HAP-1 (cell line): ENCODE measurements at regions not wholly inside any gene's neighbourhood (a gene's known extent, or its start where the extent isn't known, plus 50 kb on each side); places are given as distances from the start of the nearest gene placed in this dataset.

Source experiments
- DNase-seq, 2 experiments: peaks; one replicate each; pipeline ENCODE4 v3.0.0-alpha.2; 2016 to 2020; ENCODE audit warnings: low spot score in 2 of 2
- H3K27me3 ChIP-seq: fragments of 250-450 bp; sonication (Bioruptor Pico); 2 replicates; pipeline ENCODE4 v1.5.1; 2020; ENCODE audit warnings: low read depth, mild to moderate bottlenecking, moderate library complexity
- H3K36me3 ChIP-seq: fragments of 250-450 bp; sonication (Bioruptor Pico); replicated peaks from 2 replicates; pipeline ENCODE4 v1.5.1; 2020; ENCODE audit warnings: mild to moderate bottlenecking
- H3K4me1 ChIP-seq: fragments of 250-450 bp; sonication (Bioruptor Pico); 2 replicates; pipeline ENCODE4 v1.5.1; 2020; ENCODE audit warnings: mild to moderate bottlenecking
- H3K4me3 ChIP-seq: fragments of 250-450 bp; sonication (Bioruptor Pico); 2 replicates; pipeline ENCODE4 v1.5.1; 2020; ENCODE audit warnings: mild to moderate bottlenecking, moderate library complexity
- H3K9me3 ChIP-seq: fragments of 250-450 bp; sonication (Bioruptor Pico); 2 replicates; pipeline ENCODE4 v1.5.1; 2020; ENCODE audit warnings: mild to moderate bottlenecking, moderate library complexity
- in situ Hi-C: fragments of 300-500 bp; cut with MboI; formaldehyde crosslinking; loops from 3 replicates; pipeline ENCODE4 v1.14.3; 2020; ENCODE audit warnings: low sequenced_read_pairs, inconsistent platforms, mixed read lengths

DNA sequence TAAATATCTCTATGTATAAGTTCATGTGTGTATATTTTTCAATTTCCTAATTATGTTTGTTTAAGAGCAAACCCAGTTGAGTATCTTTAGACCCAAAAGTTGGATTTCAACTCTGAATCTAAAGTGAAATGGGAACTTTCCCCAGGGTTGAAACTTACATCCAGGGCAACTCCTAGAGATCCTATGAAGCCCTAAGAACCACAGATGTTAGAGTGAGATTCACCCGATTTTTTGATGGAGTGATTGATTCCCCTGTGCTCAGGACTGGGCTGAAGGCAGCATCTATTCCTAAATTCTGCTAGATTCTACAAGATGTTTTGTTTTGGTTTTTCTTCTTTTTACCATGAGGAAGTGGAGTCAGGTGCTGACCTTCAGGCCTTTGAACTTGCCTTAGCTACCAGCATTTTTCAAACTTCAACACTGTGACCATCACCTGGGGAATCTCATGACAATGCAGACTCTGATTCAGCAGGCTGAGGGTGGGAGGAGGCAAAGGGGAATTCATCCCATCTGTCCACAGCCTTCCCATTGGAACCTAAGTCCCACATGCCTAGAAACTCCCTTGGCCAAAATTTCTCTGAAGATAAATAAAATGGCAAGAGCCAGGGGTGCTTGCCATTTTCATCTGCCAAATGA lies 145.5 kb downstream of the ETS2 start:
- H3K27me3 ChIP-seq = no peaks in the 10 kb centered on the region
- H3K9me3 ChIP-seq = 0 out of 2 replicates have a peak, but pooled peaks cover 2% of the 10 kb centered on the region
- DNase-seq = no peak
- in situ Hi-C loops = no loop called here
- no peaks in the 10 kb centered on the region for H3K4me1 ChIP-seq
- H3K36me3 ChIP-seq = no peaks in the 10 kb centered on the region
- H3K4me3 ChIP-seq = no peak overlapping the region

DNA sequence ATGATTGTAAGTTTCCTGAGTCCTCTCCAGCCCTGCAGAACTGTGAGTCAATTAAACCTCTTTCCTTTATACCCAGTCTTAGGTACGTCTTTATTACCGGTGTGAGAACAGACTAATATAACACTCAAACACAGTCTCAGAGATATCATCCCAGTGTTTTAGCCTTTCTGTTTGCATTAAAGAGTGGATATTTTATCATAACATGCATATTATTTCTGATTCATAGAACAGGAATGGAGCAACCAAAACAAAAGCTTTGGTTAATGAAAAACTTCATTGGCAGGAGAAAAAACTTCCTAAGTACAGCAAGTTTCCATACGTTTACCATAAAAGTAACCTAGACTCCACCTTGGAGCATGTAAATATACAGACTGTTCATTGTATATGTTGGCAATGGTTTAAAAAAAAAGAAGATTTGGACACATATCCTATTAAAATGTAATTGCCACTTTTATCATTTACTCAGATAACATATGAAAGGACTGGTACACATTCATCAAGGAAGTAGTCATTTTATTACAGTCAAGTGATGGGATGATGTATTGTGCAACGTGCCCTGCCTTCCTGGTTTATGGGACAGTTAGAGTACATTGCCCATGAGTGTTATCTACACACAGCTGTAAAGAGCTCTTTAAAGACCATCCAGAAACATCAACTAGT lies 144.8 kb downstream of the ETS2 start:
- H3K4me1 ChIP-seq = no peaks in the 10 kb centered on the region
- H3K9me3 ChIP-seq = 0 out of 2 replicates have a peak, but pooled peaks cover 2% of the 10 kb centered on the region
- no peaks in the 10 kb centered on the region for H3K27me3 ChIP-seq
- in situ Hi-C loops = no loop called here
- no peaks in the 10 kb centered on the region for H3K36me3 ChIP-seq
- H3K4me3 ChIP-seq = no peak overlapping the region
- no peak for DNase-seq

DNA sequence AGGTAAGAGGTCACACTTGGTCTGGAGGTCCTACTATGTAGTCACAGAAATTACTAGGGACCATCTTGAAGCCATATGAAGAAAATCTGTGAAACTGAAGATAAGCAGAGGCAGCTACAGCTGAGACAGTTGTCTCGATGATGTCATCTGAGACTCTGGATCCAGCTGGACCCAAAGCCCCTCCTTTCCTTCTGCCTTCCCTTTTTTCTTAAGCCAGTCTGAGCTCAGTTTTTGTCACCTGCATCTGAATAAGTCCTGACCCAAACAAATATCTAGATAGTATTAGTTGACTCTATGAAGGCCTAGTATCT lies 143.3 kb downstream of the ETS2 start:
- no peak for DNase-seq
- in situ Hi-C loops = no loop called here

DNA sequence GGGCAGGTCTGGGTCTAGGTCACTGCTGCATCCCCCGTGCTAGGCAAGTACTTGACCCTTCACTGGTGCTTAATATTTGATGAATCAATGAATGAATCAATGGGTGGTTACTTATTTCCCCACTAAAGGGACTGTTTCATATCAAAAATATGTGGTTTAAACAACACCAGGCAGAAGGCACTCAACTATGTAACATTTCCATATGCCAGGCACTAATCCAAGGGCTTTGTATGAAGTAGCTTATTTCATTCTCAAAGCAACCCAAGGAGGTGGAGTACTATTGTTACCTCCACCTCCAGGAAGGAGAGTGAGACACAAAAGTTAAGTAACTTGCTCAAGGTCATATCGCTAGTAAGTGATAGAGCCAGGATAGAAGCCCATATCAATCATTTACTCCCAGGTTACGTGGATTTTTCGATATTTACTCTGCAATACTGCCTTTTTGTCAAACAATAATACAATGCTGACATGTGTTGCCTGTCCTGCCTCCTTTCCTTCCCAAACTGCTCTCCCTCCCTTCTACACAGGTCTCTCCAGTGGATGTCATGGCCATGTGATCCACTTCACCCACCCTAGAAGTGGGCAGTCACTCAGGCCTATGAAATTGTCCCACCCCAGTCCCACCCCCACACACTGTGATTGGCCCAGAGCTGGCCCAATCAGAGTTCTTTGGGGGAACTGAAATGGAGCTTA lies 142.8 kb downstream of the ETS2 start:
- no peaks in the 10 kb centered on the region for H3K4me1 ChIP-seq
- in situ Hi-C loops = no loop called here
- no peak overlapping the region for H3K4me3 ChIP-seq
- H3K9me3 ChIP-seq = 0 out of 2 replicates have a peak, but pooled peaks cover 2% of the 10 kb centered on the region
- H3K27me3 ChIP-seq = no peaks in the 10 kb centered on the region
- DNase-seq = no peak
- H3K36me3 ChIP-seq = no peaks in the 10 kb centered on the region

More for the DNA sequence above, 143.3 kb downstream of the ETS2 start:
- Histone ChIP-seq H3K27me3 (no peaks in the 10 kb centered on the region), H3K4me1 (no peaks in the 10 kb centered on the region), H3K4me3 (no peak overlapping the region), H3K9me3 (0 out of 2 replicates have a peak, but pooled peaks cover 2% of the 10 kb centered on the region), H3K36me3 (no peaks in the 10 kb centered on the region)

DNA sequence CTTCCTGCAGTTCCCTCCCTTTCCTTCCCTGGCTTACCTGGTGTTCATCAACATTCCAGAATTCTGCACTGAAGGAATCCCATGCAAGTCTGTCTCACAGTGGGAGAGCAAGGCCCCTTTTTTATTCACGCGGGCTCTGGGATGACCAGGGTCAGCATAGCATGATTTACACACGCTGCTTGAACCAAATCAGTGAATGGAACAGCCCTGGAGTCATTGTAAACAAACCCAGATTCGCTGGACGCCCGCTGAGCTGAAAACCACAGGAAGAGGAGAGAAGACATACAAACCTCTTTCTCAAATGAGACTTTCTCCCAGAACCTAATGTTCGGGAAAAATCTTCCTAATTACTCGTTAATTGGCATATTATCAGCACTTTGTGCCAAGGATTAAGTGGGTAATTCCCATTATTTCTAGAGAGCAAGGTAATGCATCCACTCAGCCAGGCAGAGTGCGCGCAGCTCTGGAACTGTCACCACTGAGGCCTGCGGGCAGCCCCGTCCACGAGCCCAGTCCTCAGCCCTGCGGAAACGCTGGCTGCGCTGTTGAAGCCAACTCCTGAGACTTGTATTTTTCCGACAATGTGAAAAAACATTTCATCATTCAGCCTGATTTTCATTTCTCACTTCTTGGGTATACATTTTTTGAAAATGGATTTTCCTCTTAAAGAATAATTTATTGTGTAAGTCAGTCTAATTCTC lies 140.0 kb downstream of the ETS2 start:
- H3K4me3 ChIP-seq = no peak overlapping the region
- no peaks in the 10 kb centered on the region for H3K27me3 ChIP-seq
- no peaks in the 10 kb centered on the region for H3K36me3 ChIP-seq
- H3K4me1 ChIP-seq = no peaks in the 10 kb centered on the region
- DNase-seq = no peak
- in situ Hi-C loops = no loop called here
- H3K9me3 ChIP-seq = 0 out of 2 replicates have a peak, but pooled peaks cover 2% of the 10 kb centered on the region

DNA sequence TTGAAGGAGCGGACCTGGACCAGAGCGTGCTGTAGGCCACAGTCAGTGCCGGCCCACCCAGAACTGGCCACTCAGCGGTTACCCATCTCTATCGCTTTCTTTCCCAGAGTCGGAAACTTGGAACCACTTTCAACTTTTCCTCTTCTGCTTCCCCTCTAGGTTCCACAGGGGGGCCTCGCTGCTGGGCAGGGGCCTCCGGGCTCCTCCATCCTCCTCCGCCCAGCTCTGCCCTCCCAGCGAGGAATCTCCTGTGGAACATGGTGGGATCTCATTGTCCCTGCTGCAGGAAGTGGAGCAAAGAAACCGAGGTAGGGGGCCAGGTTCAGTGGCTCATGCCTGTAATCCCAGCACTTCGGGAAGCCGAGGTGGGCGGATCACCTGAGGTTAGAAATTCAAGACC lies 139.2 kb downstream of the ETS2 start:
- in situ Hi-C loops = no loop called here
- H3K9me3 ChIP-seq = 0 out of 2 replicates have a peak, but pooled peaks cover 2% of the 10 kb centered on the region
- H3K27me3 ChIP-seq = no peaks in the 10 kb centered on the region
- H3K4me3 ChIP-seq = no peak overlapping the region
- no peaks in the 10 kb centered on the region for H3K4me1 ChIP-seq
- H3K36me3 ChIP-seq = no peaks in the 10 kb centered on the region
- no peak for DNase-seq

DNA sequence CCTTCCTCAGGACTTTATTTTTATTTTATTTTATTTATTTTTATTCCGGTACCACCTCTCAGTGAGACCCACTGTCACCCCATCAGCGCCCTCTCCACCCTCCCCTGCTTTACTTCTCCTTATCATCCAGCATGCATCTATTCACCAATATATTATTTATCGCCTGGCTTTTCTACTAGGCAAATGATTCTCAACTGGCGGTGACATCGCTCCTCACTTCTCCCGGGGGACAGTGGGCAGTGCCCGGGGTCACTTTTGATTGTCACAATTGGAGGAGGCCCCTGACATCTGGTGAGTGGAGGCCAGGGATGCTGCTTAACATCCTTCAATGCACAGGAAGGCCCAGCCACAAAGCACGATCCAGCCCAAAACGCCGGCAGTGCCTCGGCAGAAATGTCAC lies 138.7 kb downstream of the ETS2 start:
- H3K4me3 ChIP-seq = no peak overlapping the region
- no peak for DNase-seq
- no peaks in the 10 kb centered on the region for H3K27me3 ChIP-seq
- no peaks in the 10 kb centered on the region for H3K4me1 ChIP-seq
- H3K9me3 ChIP-seq = no peaks in the 10 kb centered on the region
- in situ Hi-C loops = no loop called here
- no peaks in the 10 kb centered on the region for H3K36me3 ChIP-seq

DNA sequence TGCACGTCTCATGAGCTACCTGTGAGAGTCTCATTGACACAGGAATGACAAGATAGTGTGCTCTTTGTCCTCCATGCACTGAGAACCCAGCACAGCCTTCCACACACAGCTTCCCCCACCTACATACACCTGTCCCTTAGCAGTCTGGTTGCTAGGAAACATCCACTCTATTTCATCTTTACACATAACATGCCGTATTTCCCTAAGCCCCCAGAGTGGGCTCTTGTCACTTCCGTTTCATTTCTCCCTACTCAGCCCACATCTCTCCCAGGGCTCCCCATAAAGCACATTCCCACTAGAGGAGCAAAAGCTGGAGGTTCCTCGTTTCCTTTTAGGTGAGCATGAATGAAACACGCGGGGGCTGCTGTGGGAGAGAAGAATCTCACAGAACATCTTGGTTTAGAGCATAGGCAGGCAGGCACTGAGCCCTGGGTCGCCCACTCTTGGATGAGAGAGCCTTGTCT lies 137.1 kb downstream of the ETS2 start:
- DNase-seq = no peak
- in situ Hi-C loops = no loop called here
- no peaks in the 10 kb centered on the region for H3K4me1 ChIP-seq
- no peak overlapping the region for H3K4me3 ChIP-seq
- H3K27me3 ChIP-seq = no peaks in the 10 kb centered on the region
- no peaks in the 10 kb centered on the region for H3K9me3 ChIP-seq
- no peaks in the 10 kb centered on the region for H3K36me3 ChIP-seq

DNA sequence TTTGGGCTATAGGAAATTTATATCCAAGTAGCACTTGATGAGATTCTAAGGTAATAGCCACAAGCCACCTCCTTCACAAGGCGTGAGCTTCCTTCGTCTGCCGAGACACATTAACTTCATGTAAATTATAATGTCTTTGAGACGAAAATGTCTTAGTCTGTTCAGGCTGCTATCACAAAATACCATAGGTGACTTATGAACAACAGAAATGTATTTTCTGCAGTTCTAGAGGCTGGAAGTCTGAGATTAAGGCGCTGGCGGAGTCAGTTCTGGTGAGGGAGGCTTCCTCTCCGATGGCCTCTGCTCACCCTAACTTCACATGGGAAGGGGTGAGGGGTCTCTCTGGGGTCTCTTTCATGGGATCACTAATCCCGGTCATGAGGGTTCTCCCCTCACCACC lies 133.0 kb downstream of the ETS2 start:
- no peaks in the 10 kb centered on the region for H3K27me3 ChIP-seq
- no peaks in the 10 kb centered on the region for H3K36me3 ChIP-seq
- in situ Hi-C loops = no loop called here
- no peak for DNase-seq
- H3K4me3 ChIP-seq = no peak overlapping the region
- H3K9me3 ChIP-seq = no peaks in the 10 kb centered on the region
- H3K4me1 ChIP-seq = no peaks in the 10 kb centered on the region

DNA sequence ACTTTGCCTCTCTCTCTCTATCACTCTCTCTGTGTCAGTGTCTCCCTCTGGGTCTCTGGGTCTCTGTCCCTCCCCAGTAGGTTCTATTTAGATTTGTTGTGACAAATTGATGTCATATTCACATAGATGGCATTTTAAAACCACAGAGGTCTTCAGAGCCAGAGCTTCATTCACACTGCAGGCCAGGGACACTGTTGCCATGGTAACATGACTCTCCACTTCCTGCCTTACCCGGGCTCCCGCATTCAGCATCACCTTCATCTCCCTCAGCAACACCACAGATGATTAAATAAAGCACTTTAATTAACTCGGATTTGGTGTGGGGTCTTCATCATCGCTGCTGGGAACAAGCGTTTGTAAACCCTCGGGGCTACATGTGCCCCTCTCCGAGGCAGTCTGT lies 132.6 kb downstream of the ETS2 start:
- no peak overlapping the region for H3K4me3 ChIP-seq
- no peaks in the 10 kb centered on the region for H3K36me3 ChIP-seq
- no peaks in the 10 kb centered on the region for H3K9me3 ChIP-seq
- H3K27me3 ChIP-seq = no peaks in the 10 kb centered on the region
- no peaks in the 10 kb centered on the region for H3K4me1 ChIP-seq
- in situ Hi-C loops = no loop called here
- DNase-seq = no peak

DNA sequence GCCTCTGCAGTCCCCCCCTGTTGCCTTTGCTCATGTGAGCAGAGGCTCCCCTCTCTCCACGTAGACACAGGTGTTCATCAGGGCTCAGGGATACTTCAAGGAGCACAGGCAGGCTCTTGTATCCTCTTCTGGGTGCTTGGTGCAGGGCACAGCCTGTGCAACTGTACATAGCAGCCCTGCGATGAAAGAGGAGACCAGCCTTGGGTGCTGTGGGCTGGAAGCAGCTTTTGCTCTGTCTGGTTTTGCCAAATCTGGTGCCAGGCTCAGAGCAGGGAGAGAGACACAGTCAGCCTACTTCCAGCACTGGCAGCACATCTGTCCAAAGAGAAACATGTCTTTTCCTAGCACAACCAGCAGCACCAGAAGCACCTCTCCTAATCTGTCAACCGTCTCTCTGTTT lies 132.1 kb downstream of the ETS2 start:
- in situ Hi-C loops = no loop called here
- no peaks in the 10 kb centered on the region for H3K36me3 ChIP-seq
- H3K27me3 ChIP-seq = no peaks in the 10 kb centered on the region
- H3K9me3 ChIP-seq = no peaks in the 10 kb centered on the region
- no peak overlapping the region for H3K4me3 ChIP-seq
- H3K4me1 ChIP-seq = no peaks in the 10 kb centered on the region
- no peak for DNase-seq

DNA sequence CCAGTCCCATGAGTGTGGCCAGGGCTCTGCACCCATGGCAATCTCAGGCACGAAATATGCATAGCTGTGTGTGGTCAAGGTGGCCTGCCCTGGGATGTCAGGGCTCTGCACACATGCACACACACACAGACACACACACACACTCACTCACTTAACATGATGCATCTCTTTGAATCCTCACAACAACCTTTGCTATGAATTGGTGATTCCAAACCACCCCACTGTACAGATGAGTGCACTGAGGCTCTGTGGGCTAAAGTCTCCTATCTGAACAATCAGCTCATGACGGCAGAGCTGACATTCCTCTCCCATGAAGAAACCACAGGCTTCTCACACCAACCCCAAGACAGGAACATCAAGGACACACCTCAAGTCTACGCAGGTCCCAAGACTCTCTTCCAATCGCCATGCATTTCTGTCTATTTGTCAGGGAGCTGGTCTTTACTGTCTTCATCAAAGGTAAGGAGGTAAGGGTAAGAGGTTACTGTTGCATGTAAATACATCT lies 131.6 kb downstream of the ETS2 start:
- no peaks in the 10 kb centered on the region for H3K27me3 ChIP-seq
- no peaks in the 10 kb centered on the region for H3K4me1 ChIP-seq
- DNase-seq = no peak
- no peaks in the 10 kb centered on the region for H3K9me3 ChIP-seq
- in situ Hi-C loops = no loop called here
- no peaks in the 10 kb centered on the region for H3K36me3 ChIP-seq
- H3K4me3 ChIP-seq = no peak overlapping the region

DNA sequence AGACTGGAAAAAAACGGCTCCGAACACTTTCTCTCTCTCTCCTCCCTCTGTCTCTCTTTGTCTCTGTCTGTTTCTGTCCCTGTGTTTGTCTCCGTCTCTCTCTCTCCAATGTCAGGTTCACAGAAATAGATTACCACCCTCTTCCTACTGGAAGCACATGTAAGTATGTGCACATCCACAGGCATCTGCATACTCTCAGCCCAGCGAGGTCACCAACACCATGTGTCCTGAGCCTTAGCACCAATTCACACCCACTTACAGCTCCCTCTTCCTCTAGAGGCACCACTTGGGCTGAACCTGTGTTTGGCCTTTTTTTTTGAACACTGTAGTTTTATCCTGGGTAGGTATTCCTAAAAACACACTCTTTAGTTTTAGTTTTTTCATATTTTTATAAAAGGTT lies 130.5 kb downstream of the ETS2 start:
- Histone ChIP-seq H3K9me3 (no peaks in the 10 kb centered on the region), H3K4me1 (no peaks in the 10 kb centered on the region), H3K36me3 (no peaks in the 10 kb centered on the region), H3K4me3 (no peak overlapping the region), H3K27me3 (no peaks in the 10 kb centered on the region)
- in situ Hi-C loops = no loop called here
- no peak for DNase-seq

DNA sequence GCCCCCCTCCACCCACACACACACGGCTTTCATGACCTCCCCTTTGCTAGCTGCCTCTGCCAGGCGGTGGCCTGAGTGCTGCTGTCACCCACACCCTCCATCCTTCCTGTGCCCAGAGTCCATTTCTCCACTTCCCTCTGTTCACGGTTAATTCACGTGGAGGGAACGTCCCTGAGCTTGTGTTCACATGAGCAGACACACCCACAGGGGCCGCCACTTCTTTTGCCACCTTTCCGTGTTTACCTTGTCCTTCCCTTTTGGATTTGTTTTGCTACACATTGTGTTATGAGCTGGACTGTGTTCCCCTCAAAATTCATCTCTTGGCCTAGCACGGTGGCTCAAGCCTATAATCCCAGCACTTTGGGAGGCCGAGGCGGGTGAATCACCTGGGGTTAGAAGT lies 128.0 kb downstream of the ETS2 start:
- no peaks in the 10 kb centered on the region for H3K27me3 ChIP-seq
- no peak overlapping the region for H3K4me3 ChIP-seq
- no peaks in the 10 kb centered on the region for H3K36me3 ChIP-seq
- in situ Hi-C loops = no loop called here
- DNase-seq = no peak
- no peaks in the 10 kb centered on the region for H3K4me1 ChIP-seq
- no peaks in the 10 kb centered on the region for H3K9me3 ChIP-seq
